ENCODE measurements at regions not wholly inside any gene's neighbourhood (a gene's known extent, or its start where the extent isn't known, plus 50 kb on each side); places are given as distances from the start of the nearest gene placed in this dataset.

GRCh38 chr22:48171271-48171691, 1408.8 kb downstream of the TBC1D22A start:
- H3K4me3 ChIP-seq (ENCODE audit: low read depth, low read length), result no peak overlapping the region
- no peak for DNase-seq (ENCODE audit: low read depth)
- no peak for TF ChIP-seq CTCF (conservative IDR thresholded peaks at IDR 0.05; ENCODE audit: low read depth, low read length)

GRCh38 chr22:48169227-48169626, 1406.8 kb downstream of the TBC1D22A start:
- H3K4me3 ChIP-seq (ENCODE audit: low read depth, low read length), result no peak overlapping the region
- DNase-seq (ENCODE audit: low read depth), result no peak
- TF ChIP-seq CTCF (conservative IDR thresholded peaks at IDR 0.05; ENCODE audit: low read depth, low read length), result no peak

- no peak for DNase-seq (ENCODE audit: low read depth)
- no peak for TF ChIP-seq CTCF (conservative IDR thresholded peaks at IDR 0.05; ENCODE audit: low read depth, low read length)
- no peak overlapping the region for H3K4me3 ChIP-seq (ENCODE audit: low read depth, low read length)
Observed at GRCh38 chr22:48167238-48167637, 1404.8 kb downstream of the TBC1D22A start.

GRCh38 chr22:48161298-48161697, 1398.8 kb downstream of the TBC1D22A start:
- no peak overlapping the region for H3K4me3 ChIP-seq (ENCODE audit: low read depth, low read length)
- TF ChIP-seq CTCF (conservative IDR thresholded peaks at IDR 0.05; ENCODE audit: low read depth, low read length), result no peak
- DNase-seq (ENCODE audit: low read depth), result no peak

GRCh38 chr22:48157676-48158075, 1395.2 kb downstream of the TBC1D22A start:
- TF ChIP-seq CTCF (conservative IDR thresholded peaks at IDR 0.05; ENCODE audit: low read depth, low read length), result no peak
- DNase-seq (ENCODE audit: low read depth), result no peak
- H3K4me3 ChIP-seq (ENCODE audit: low read depth, low read length), result no peak overlapping the region

- no peak overlapping the region for H3K4me3 ChIP-seq (ENCODE audit: low read depth, low read length)
- no peak for TF ChIP-seq CTCF (conservative IDR thresholded peaks at IDR 0.05; ENCODE audit: low read depth, low read length)
- no peak for DNase-seq (ENCODE audit: low read depth)
Observed at GRCh38 chr22:48156603-48157355, 1394.3 kb downstream of the TBC1D22A start.

GRCh38 chr22:48155446-48155845, 1393.0 kb downstream of the TBC1D22A start:
- no peak for TF ChIP-seq CTCF (conservative IDR thresholded peaks at IDR 0.05; ENCODE audit: low read depth, low read length)
- no peak for DNase-seq (ENCODE audit: low read depth)

More at GRCh38 chr22:48155446-48155845, 1393.0 kb downstream of the TBC1D22A start:
- H3K4me3 ChIP-seq (ENCODE audit: low read depth, low read length), result no peak overlapping the region
